Mesenchymal stem cell (in vitro differentiated cells and primary cell): ENCODE measurements at regions not wholly inside any gene's neighbourhood (a gene's known extent, or its start where the extent isn't known, plus 50 kb on each side); places are given as distances from the start of the nearest gene placed in this dataset.

Experiments used
- DNase-seq: peaks from one replicate; pipeline ENCODE4 v3.0.0-alpha.2; 2013
- H2AFZ ChIP-seq: one replicate; pipeline ENCODE4 v1.6.1; 2013; ENCODE audit warnings: low read depth, mild to moderate bottlenecking, control low read depth, inconsistent platforms, low read length, moderate library complexity
- H2AK5ac ChIP-seq: 2 replicates; pipeline ENCODE4 v1.6.1; 2013; ENCODE audit warnings: low read length, moderate library complexity, mild to moderate bottlenecking, inconsistent platforms; ENCODE audit not compliant: severe bottlenecking
- H2BK120ac ChIP-seq: one replicate; pipeline ENCODE4 v1.6.1; 2013; ENCODE audit warnings: low read depth, mild to moderate bottlenecking, inconsistent platforms, low read length, moderate library complexity
- H2BK12ac ChIP-seq, 2 experiments: one replicate each; pipeline ENCODE4 v1.6.1; 2013; ENCODE audit warnings: inconsistent platforms in 2 of 2, low read length in 2 of 2, mild to moderate bottlenecking in 2 of 2, moderate library complexity in 2 of 2, control low read depth in 1 of 2
- H2BK15ac ChIP-seq: one replicate; pipeline ENCODE4 v1.6.1; 2013; ENCODE audit warnings: mild to moderate bottlenecking, low read depth, inconsistent platforms; ENCODE audit not compliant: poor library complexity, severe bottlenecking
- H2BK5ac ChIP-seq: 2 replicates; pipeline ENCODE4 v1.6.1; 2013; ENCODE audit warnings: low read depth, mild to moderate bottlenecking, low read length, control low read depth, inconsistent platforms; ENCODE audit not compliant: poor library complexity, severe bottlenecking
- H3K14ac ChIP-seq, 2 experiments: one replicate each; pipeline ENCODE4 v1.6.1; 2013; ENCODE audit warnings: inconsistent platforms in 2 of 2, low read length in 2 of 2, control low read depth in 1 of 2, mild to moderate bottlenecking in 1 of 2, moderate library complexity in 1 of 2
- H3K18ac ChIP-seq, 2 experiments: one replicate each; pipeline ENCODE4 v1.6.1; 2013; ENCODE audit warnings: inconsistent platforms in 2 of 2, low read length in 2 of 2, control low read depth in 1 of 2, low read depth in 1 of 2, mild to moderate bottlenecking in 1 of 2
- H3K23ac ChIP-seq, 2 experiments: one replicate each; pipeline ENCODE4 v1.6.1; 2013; ENCODE audit warnings: inconsistent platforms in 2 of 2, low read length in 2 of 2, mild to moderate bottlenecking in 2 of 2, moderate library complexity in 2 of 2, control low read depth in 1 of 2
- H3K27ac ChIP-seq: 2 replicates; pipeline ENCODE4 v1.5.1; 2013; ENCODE audit warnings: mild to moderate bottlenecking, moderate library complexity, low read length, control low read depth, inconsistent platforms; ENCODE audit not compliant: poor library complexity, severe bottlenecking
- H3K27me3 ChIP-seq, 2 experiments: 2 replicates each; pipeline versions ENCODE4 v1.6.1 to v1.7.0; 2013; ENCODE audit warnings: low read length in 2 of 2, mild to moderate bottlenecking in 2 of 2, moderate library complexity in 2 of 2, control low read depth in 1 of 2, inconsistent platforms in 1 of 2; ENCODE audit not compliant: control insufficient read depth in 1 of 2, insufficient read depth in 1 of 2
- H3K36me3 ChIP-seq, 2 experiments: 2 replicates each; pipeline versions ENCODE4 v1.6.1 to v1.7.0; 2013; ENCODE audit warnings: low read length in 2 of 2, control low read depth in 1 of 2, inconsistent platforms in 1 of 2, low read depth in 1 of 2, mild to moderate bottlenecking in 1 of 2; ENCODE audit not compliant: insufficient read depth in 2 of 2, control insufficient read depth in 1 of 2
- H3K4ac ChIP-seq, 2 experiments: one replicate each; pipeline ENCODE4 v1.6.1; 2013; ENCODE audit warnings: inconsistent platforms in 2 of 2, low read length in 2 of 2, mild to moderate bottlenecking in 2 of 2, moderate library complexity in 2 of 2, control low read depth in 1 of 2, low read depth in 1 of 2
- H3K4me1 ChIP-seq: 2 replicates; pipeline ENCODE4 v1.6.1; 2013; ENCODE audit warnings: low read depth, low read length, control low read depth; ENCODE audit not compliant: control insufficient read depth, insufficient read depth
- H3K4me2 ChIP-seq: 2 replicates; pipeline ENCODE4 v1.6.1; 2013; ENCODE audit warnings: low read length, mild to moderate bottlenecking, inconsistent platforms; ENCODE audit not compliant: poor library complexity, severe bottlenecking
- H3K4me3 ChIP-seq, 2 experiments: 2 replicates each; pipeline versions ENCODE4 v1.5.1 to v1.7.0; 2013; ENCODE audit warnings: low read length in 2 of 2, mild to moderate bottlenecking in 2 of 2, control low read depth in 1 of 2, low read depth in 1 of 2; ENCODE audit not compliant: insufficient read depth in 1 of 2
- H3K79me1 ChIP-seq: replicated peaks from 2 replicates; pipeline ENCODE4 v1.6.1; 2013; ENCODE audit warnings: mild to moderate bottlenecking, control low read depth, low read length, inconsistent platforms; ENCODE audit not compliant: poor library complexity, severe bottlenecking
- H3K9ac ChIP-seq: 2 replicates; pipeline ENCODE4 v1.7.0; 2013; ENCODE audit warnings: mild to moderate bottlenecking, low read length, moderate library complexity
- H3K9me3 ChIP-seq: 2 replicates; pipeline ENCODE4 v1.7.0; 2013; ENCODE audit warnings: mild to moderate bottlenecking, low read length; ENCODE audit not compliant: control insufficient read depth
- H4K8ac ChIP-seq: one replicate; pipeline ENCODE4 v1.6.1; 2013; ENCODE audit warnings: inconsistent platforms, mild to moderate bottlenecking, low read length, moderate library complexity
- H4K91ac ChIP-seq: one replicate; pipeline ENCODE4 v1.6.1; 2013; ENCODE audit warnings: mild to moderate bottlenecking, low read length, inconsistent platforms
- WGBS: methylation state at CpG from one replicate; pipeline ENCODE4 v1.1.7; 2013; ENCODE audit warnings: mixed read lengths; 5-methylcytosine and 5-hydroxymethylcytosine counted together

DNA sequence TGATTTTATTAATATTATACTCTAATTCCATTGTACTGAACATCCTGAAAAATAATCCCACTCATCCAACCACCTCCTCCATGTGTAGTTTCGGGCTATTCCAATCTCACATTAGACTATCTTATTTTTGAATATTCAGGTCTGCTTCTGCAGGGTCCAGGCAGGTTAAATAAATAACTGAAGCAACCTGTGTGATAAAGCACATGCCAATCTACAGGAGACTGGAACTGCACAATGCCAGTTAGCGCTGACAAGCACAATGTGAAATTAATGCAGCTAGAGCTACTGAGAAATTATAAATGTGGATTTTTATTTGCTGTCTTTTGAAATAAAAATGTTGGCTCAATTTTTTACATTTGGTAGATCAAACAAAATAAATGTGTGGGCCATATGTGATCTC, 540.1 kb upstream of the ATXN8OS start:
- H3K4me2 ChIP-seq: no peak overlapping the region
- no peak overlapping the region for H2BK120ac ChIP-seq
- no peaks in the 10 kb centered on the region for H3K9me3 ChIP-seq
- WGBS: 98% methylated on average over 2 of the region's 2 CpGs
- H3K4me1 ChIP-seq: no peaks in the 10 kb centered on the region
- H2AFZ ChIP-seq: no peak overlapping the region
- no peak overlapping the region for H3K4ac ChIP-seq
- H3K18ac ChIP-seq: no peak overlapping the region
- H3K27me3 ChIP-seq: no peaks in the 10 kb centered on the region
- no peaks in the 10 kb centered on the region for H3K36me3 ChIP-seq
- no peak overlapping the region for H2AK5ac ChIP-seq
- no peak overlapping the region for H4K91ac ChIP-seq
- H3K14ac ChIP-seq: no peak overlapping the region
- H3K23ac ChIP-seq: no peak overlapping the region
- no peak overlapping the region for H3K9ac ChIP-seq
- H2BK15ac ChIP-seq: no peak overlapping the region
- no peak overlapping the region for H4K8ac ChIP-seq
- no peaks in the 10 kb centered on the region for H3K79me1 ChIP-seq
- no peak overlapping the region for H3K27ac ChIP-seq
- no peak overlapping the region for H3K4me3 ChIP-seq
- DNase-seq: no peak
- H2BK12ac ChIP-seq: no peak overlapping the region
- H2BK5ac ChIP-seq: no peak overlapping the region

DNA sequence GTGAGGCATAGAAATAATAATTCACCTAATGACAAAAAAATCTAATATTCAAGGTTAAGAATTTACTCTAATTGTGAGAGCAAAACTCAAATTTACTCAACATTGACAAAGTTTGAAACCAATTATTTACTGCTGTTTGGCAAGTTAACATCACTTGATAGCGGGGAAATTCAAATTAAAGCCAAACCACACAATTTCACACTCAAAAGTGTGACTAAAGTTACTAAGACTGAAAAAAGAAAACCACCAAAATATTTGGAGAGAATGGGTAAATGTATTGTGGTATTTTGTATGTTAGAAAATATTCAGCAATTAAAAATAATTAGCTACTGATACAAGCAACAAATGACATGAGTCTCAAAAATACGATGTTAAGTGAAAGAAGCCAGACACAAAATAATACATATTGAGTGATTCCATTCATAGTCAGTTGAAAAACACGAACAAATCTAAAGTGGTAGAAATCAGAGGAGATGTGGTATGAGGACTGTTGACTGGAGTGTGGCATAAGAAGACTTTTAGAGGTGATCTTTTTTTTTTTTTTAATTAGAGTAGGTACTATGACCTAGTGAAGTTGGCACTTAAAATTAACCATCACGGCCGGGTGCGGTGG, 541.4 kb upstream of the ATXN8OS start:
- no peak overlapping the region for H3K4me3 ChIP-seq
- H3K4ac ChIP-seq: no peak overlapping the region
- H3K27ac ChIP-seq: no peak overlapping the region
- no peak overlapping the region for H4K91ac ChIP-seq
- no peaks in the 10 kb centered on the region for H3K27me3 ChIP-seq
- no peak overlapping the region for H4K8ac ChIP-seq
- no peak for DNase-seq
- no peak overlapping the region for H2BK5ac ChIP-seq
- H3K36me3 ChIP-seq: no peaks in the 10 kb centered on the region
- no peak overlapping the region for H2BK120ac ChIP-seq
- H2BK15ac ChIP-seq: no peak overlapping the region
- no peaks in the 10 kb centered on the region for H3K9me3 ChIP-seq
- WGBS: 95% methylated on average over 5 of the region's 6 CpGs
- H2BK12ac ChIP-seq: no peak overlapping the region
- H3K4me2 ChIP-seq: no peak overlapping the region
- no peak overlapping the region for H3K9ac ChIP-seq
- H3K18ac ChIP-seq: no peak overlapping the region
- no peaks in the 10 kb centered on the region for H3K4me1 ChIP-seq
- H3K23ac ChIP-seq: no peak overlapping the region
- no peak overlapping the region for H2AFZ ChIP-seq
- no peak overlapping the region for H3K14ac ChIP-seq
- no peak overlapping the region for H2AK5ac ChIP-seq
- no peaks in the 10 kb centered on the region for H3K79me1 ChIP-seq

GRCh38 chr13:69565334-69565733, 542.3 kb upstream of the ATXN8OS start:
- Histone ChIP-seq H3K14ac (no peak overlapping the region), H4K91ac (no peak overlapping the region), H3K18ac (no peak overlapping the region), H3K36me3 (no peaks in the 10 kb centered on the region), H2BK5ac (no peak overlapping the region), H2AK5ac (no peak overlapping the region), H2BK120ac (no peak overlapping the region), H3K23ac (no peak overlapping the region), H2AFZ (no peak overlapping the region), H3K27ac (peak overlapping the region; percentile 57), H2BK15ac (no peak overlapping the region), H3K9ac (no peak overlapping the region), H2BK12ac (no peak overlapping the region), H3K4me1 (no peaks in the 10 kb centered on the region), H3K4me3 (no peak overlapping the region), H4K8ac (no peak overlapping the region), H3K4me2 (no peak overlapping the region), H3K9me3 (no peaks in the 10 kb centered on the region), H3K27me3 (no peaks in the 10 kb centered on the region), H3K4ac (no peak overlapping the region), H3K79me1 (no peaks in the 10 kb centered on the region)
- 24% methylated on average over 4 of the region's 4 CpGs for WGBS
- DNase-seq: peak; percentile 85

DNA sequence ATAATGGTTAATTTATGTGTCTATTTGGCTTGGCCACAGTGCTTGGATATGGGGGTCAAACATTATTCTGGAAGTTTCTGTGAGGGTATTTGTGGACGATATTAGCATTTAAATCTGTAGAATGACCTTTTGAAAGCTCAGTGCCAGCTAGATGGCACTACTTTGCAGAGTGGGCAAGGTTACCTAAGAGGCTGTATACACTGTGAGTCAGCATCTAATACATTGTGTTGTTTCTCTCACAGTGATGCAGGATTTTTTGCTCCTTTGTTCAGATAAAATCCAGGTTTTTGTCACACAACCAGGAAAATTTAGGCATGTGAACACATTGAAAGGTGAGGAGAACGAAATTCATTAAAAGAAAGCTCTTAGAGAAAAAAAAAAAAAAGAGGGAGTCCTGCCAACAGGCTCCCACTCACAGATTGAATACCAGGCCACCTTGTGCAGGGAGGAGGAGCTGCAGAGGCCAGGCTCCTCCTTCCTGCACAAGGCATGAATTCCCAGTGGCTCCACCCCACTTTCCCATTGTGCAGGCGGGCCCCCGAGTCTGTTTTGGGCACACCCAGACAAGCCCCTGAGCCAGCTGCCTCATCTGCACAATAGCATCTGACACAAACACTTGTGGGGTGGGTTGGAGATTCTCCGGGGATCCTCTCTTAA, 551.0 kb upstream of the ATXN8OS start:
- H3K9me3 ChIP-seq: no peaks in the 10 kb centered on the region
- H3K27me3 ChIP-seq: no peaks in the 10 kb centered on the region
- no peak overlapping the region for H2AK5ac ChIP-seq
- no peak overlapping the region for H3K9ac ChIP-seq
- H3K4me2 ChIP-seq: no peak overlapping the region
- H4K91ac ChIP-seq: no peak overlapping the region
- H2AFZ ChIP-seq: no peak overlapping the region
- no peak overlapping the region for H3K14ac ChIP-seq
- no peaks in the 10 kb centered on the region for H3K79me1 ChIP-seq
- H3K18ac ChIP-seq: no peak overlapping the region
- no peak overlapping the region for H3K23ac ChIP-seq
- H3K4ac ChIP-seq: no peak overlapping the region
- H3K27ac ChIP-seq: no peak overlapping the region
- H3K4me1 ChIP-seq: no peaks in the 10 kb centered on the region
- 87% methylated on average over 2 of the region's 5 CpGs for WGBS
- DNase-seq: no peak
- no peak overlapping the region for H2BK12ac ChIP-seq
- H3K4me3 ChIP-seq: no peak overlapping the region
- no peaks in the 10 kb centered on the region for H3K36me3 ChIP-seq
- no peak overlapping the region for H2BK15ac ChIP-seq
- H2BK120ac ChIP-seq: no peak overlapping the region
- no peak overlapping the region for H2BK5ac ChIP-seq
- H4K8ac ChIP-seq: no peak overlapping the region
